HepG2 (cell line): ENCODE measurements at regions not wholly inside any gene's neighbourhood (a gene's known extent, or its start where the extent isn't known, plus 50 kb on each side); places are given as distances from the start of the nearest gene placed in this dataset.

Source experiments
- ATAC-seq: fragments of 200-7000 bp; cut with Tn5 transposase; 3 replicates; pipeline ENCODE4 v1.9.1; 2020; ENCODE audit warnings: mild to moderate bottlenecking, moderate library complexity
- BruUV-seq: library from RNA; stranded (reverse); fragments of 400-500 nt; replicated peaks from 2 replicates; lab custom pipeline; 2021; lab: Mats Ljungman, UMichigan
- CTCF ChIA-PET: fragments of 300-600 bp; formaldehyde crosslinking; extraction: SDS; loops from one replicate; lab custom pipeline; 2021; ENCODE audit warnings: low total read pairs, inconsistent platforms, low intra/inter-chr PET ratio; lab: Yijun Ruan, JAX
- POLR2A ChIA-PET: fragments of 350-600 bp; sonication (Branson Sonifier 250); formaldehyde crosslinking; loops from one replicate; lab custom pipeline; 2020; ENCODE audit warnings: antibody characterized with exemption, inconsistent platforms; lab: Yijun Ruan, JAX
- DNase-seq: peaks from one replicate; pipeline ENCODE4 v3.0.0-alpha.2; 2015; ENCODE audit warnings: low spot score
- FAIRE-seq: peaks from 3 replicates; lab custom pipeline; 2011; peaks lifted over from hg19 to GRCh38; lab: Jason Lieb, UNC
- H2AFZ ChIP-seq: one replicate; pipeline ENCODE4 v1.6.1; 2011; ENCODE audit warnings: low read length, inconsistent platforms
- H3K27ac ChIP-seq: fragments of 300-600 bp; 3 replicates; pipeline ENCODE4 v1.8.0; 2011; ENCODE audit warnings: mixed run types, mild to moderate bottlenecking, mixed read lengths, low read length, inconsistent platforms; ENCODE audit not compliant: insufficient read depth; ENCODE audit errors: extremely low read length
- H3K27me3 ChIP-seq, 2 experiments: fragments of 200-600 bp in 1 of 2; 2 replicates in 1 of 2; 3 replicates in 1 of 2; pipeline versions ENCODE4 v1.6.0 to v1.8.0; 2011; ENCODE audit warnings: low read length in 2 of 2, mild to moderate bottlenecking in 2 of 2, moderate library complexity in 2 of 2, inconsistent platforms in 1 of 2; ENCODE audit not compliant: insufficient read depth in 2 of 2, control insufficient read depth in 1 of 2
- H3K36me3 ChIP-seq, 2 experiments: fragments of 200-600 bp in 1 of 2; replicated peaks in 1 of 2; 2 replicates in 1 of 2; 3 replicates in 1 of 2; pipeline versions ENCODE4 v1.5.1 to v1.8.0; 2011; ENCODE audit warnings: low read length in 2 of 2, inconsistent platforms in 1 of 2; ENCODE audit not compliant: insufficient read depth in 2 of 2, control insufficient read depth in 1 of 2
- H3K4me1 ChIP-seq: 2 replicates; pipeline ENCODE4 v1.5.1; 2012; ENCODE audit warnings: low read length, inconsistent platforms; ENCODE audit not compliant: insufficient read depth
- H3K4me2 ChIP-seq: 2 replicates; pipeline ENCODE4 v1.6.0; 2011; ENCODE audit warnings: low read depth, low read length, inconsistent platforms
- H3K4me3 ChIP-seq, 3 experiments: fragments of 200-600 bp in 1 of 3; sonication (generic), shearing (Covaris generic) in 1 of 3; replicated peaks in 1 of 3; 2 replicates each; pipeline ENCODE4 v1.5.1; 2011 to 2016; ENCODE audit warnings: low read length in 3 of 3, inconsistent platforms in 2 of 3, low read depth in 2 of 3, mild to moderate bottlenecking in 2 of 3, control low read depth in 1 of 3, mixed read lengths in 1 of 3; ENCODE audit not compliant: insufficient read depth in 1 of 3
- H3K79me2 ChIP-seq: one replicate; pipeline ENCODE4 v1.6.1; 2011; ENCODE audit warnings: low read length, inconsistent platforms; ENCODE audit not compliant: insufficient read depth
- H3K9ac ChIP-seq: 2 replicates; pipeline ENCODE4 v1.6.0; 2011; ENCODE audit warnings: mild to moderate bottlenecking, low read depth, low read length, inconsistent platforms; ENCODE audit not compliant: insufficient read depth
- H3K9me3 ChIP-seq: 2 replicates; pipeline ENCODE4 v1.5.1; 2012; ENCODE audit warnings: mild to moderate bottlenecking, low read length
- H4K20me1 ChIP-seq: 2 replicates; pipeline ENCODE4 v1.6.0; 2011; ENCODE audit warnings: inconsistent platforms, mild to moderate bottlenecking, low read length, moderate library complexity; ENCODE audit not compliant: insufficient read depth
- GFI1 ChIP-seq: sonication (generic); formaldehyde crosslinking; IDR thresholded peaks from 2 replicates; pipeline ENCODE4 v1.5.0; 2020; ENCODE audit warnings: missing genetic modification reagents, mild to moderate bottlenecking, borderline replicate concordance
- SP2 ChIP-seq: sonication (generic); formaldehyde crosslinking; IDR thresholded peaks from 2 replicates; pipeline ENCODE4 v1.5.1; 2020; ENCODE audit warnings: mild to moderate bottlenecking, missing genetic modification reagents
- TCF12 ChIP-seq, 2 experiments: fragments of 450-650 bp in 1 of 2; sonication (generic) in 1 of 2; formaldehyde crosslinking in 1 of 2; IDR thresholded peaks; 2 replicates each; pipeline versions ENCODE4 v1.6.1 to v1.8.0; 2017 to 2022; ENCODE audit warnings: antibody characterized with exemption in 1 of 2, mild to moderate bottlenecking in 1 of 2, missing genetic modification reagents in 1 of 2, moderate library complexity in 1 of 2
- TP53 ChIP-seq: sonication (generic); formaldehyde crosslinking; conservative IDR thresholded peaks from 2 replicates; pipeline ENCODE4 v1.4.0; 2020; ENCODE audit warnings: missing genetic modification reagents
- XBP1 ChIP-seq: sonication (generic); formaldehyde crosslinking; IDR thresholded peaks from 2 replicates; pipeline ENCODE4 v1.5.0; 2020; ENCODE audit warnings: missing genetic modification reagents
- WGBS: methylation state at CpG from one replicate; pipeline ENCODE4 v1.1.6; 2017; ENCODE audit warnings: low lambda C conversion rate; 5-methylcytosine and 5-hydroxymethylcytosine counted together
- in situ Hi-C: cut with HindIII; loops from 2 replicates; pipeline ENCODE4 v1.10.0; 2017; ENCODE audit warnings: low pct_unique_long_range_greater_than_20kb; ENCODE audit not compliant: extremely low pct_ligation_motif_present
- intact Hi-C: fragments of 100-400 bp; cut with micrococcal nuclease; formaldehyde crosslinking; loops from one replicate; pipeline ENCODE4 v1.10.0; 2022; ENCODE audit not compliant: unreplicated experiment
- TF ChIP-seq, protein P1 (sequence below): sonication (generic); formaldehyde crosslinking; IDR thresholded peaks from 2 replicates; pipeline ENCODE4 v1.5.0; 2020; ENCODE audit warnings: mild to moderate bottlenecking, missing genetic modification reagents, borderline replicate concordance

GRCh38 chr7:70846208-70846607 is 285.7 kb upstream of the GALNT17 start (continued):
- TF ChIP-seq, protein P1, sequence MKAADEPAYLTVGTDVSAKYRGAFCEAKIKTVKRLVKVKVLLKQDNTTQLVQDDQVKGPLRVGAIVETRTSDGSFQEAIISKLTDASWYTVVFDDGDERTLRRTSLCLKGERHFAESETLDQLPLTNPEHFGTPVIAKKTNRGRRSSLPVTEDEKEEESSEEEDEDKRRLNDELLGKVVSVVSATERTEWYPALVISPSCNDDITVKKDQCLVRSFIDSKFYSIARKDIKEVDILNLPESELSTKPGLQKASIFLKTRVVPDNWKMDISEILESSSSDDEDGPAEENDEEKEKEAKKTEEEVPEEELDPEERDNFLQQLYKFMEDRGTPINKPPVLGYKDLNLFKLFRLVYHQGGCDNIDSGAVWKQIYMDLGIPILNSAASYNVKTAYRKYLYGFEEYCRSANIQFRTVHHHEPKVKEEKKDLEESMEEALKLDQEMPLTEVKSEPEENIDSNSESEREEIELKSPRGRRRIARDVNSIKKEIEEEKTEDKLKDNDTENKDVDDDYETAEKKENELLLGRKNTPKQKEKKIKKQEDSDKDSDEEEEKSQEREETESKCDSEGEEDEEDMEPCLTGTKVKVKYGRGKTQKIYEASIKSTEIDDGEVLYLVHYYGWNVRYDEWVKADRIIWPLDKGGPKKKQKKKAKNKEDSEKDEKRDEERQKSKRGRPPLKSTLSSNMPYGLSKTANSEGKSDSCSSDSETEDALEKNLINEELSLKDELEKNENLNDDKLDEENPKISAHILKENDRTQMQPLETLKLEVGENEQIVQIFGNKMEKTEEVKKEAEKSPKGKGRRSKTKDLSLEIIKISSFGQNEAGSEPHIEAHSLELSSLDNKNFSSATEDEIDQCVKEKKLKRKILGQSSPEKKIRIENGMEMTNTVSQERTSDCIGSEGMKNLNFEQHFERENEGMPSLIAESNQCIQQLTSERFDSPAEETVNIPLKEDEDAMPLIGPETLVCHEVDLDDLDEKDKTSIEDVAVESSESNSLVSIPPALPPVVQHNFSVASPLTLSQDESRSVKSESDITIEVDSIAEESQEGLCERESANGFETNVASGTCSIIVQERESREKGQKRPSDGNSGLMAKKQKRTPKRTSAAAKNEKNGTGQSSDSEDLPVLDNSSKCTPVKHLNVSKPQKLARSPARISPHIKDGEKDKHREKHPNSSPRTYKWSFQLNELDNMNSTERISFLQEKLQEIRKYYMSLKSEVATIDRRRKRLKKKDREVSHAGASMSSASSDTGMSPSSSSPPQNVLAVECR (CRISPR knock-in tag): no peak
- no peak for TF ChIP-seq GFI1 (CRISPR knock-in tag)
- TF ChIP-seq SP2: no peak
- no peak for TF ChIP-seq XBP1

- in situ Hi-C loops: no loop called here
- no peak overlapping the region for H3K4me3 ChIP-seq
- TF ChIP-seq TP53 (CRISPR knock-in tag) (peak; percentile 97), TCF12 (IDR thresholded peaks at IDR 0.05) (no peak), TCF12 (CRISPR knock-in tag; IDR thresholded peaks at IDR 0.05) (no peak)
- H3K4me1 ChIP-seq: no peaks in the 10 kb centered on the region
- DNase-seq: no peak
- peaks cover 10% of the 10 kb centered on the region for H3K9me3 ChIP-seq
- no peak overlapping the region for H3K4me2 ChIP-seq
- no peaks in the 10 kb centered on the region for H4K20me1 ChIP-seq
- H3K27ac ChIP-seq: no peak overlapping the region
- no peak overlapping the region for H3K9ac ChIP-seq
- BruUV-seq: no TSS peak
- no peak for FAIRE-seq
- no peaks in the 10 kb centered on the region for H3K27me3 ChIP-seq
- no peak overlapping the region for H2AFZ ChIP-seq
- no peaks in the 10 kb centered on the region for H3K36me3 ChIP-seq
- no peaks in the 10 kb centered on the region for H3K79me2 ChIP-seq
- WGBS: 49% methylated on average over 3 of the region's 3 CpGs
- intact Hi-C loops: no loop called here
- CTCF ChIA-PET: no interaction called here
- POLR2A ChIA-PET: no interaction called here
- ATAC-seq: no peak
These were observed 282.2 kb upstream of the GALNT17 start for GRCh38 chr7:70849580-70850235.
